T-cell (primary cell): ENCODE measurements at regions not wholly inside any gene's neighbourhood (a gene's known extent, or its start where the extent isn't known, plus 50 kb on each side); places are given as distances from the start of the nearest gene placed in this dataset.

Source experiments
- ATAC-seq, 4 experiments: fragments of 200-7000 bp in 3 of 4; fragments of 150-1000 bp in 1 of 4; cut with Tn5 transposase; replicated peaks in 1 of 4; 1 replicate in 3 of 4; 2 replicates in 1 of 4; pipeline ENCODE4 v1.10.0; 2021; ENCODE audit warnings: moderate library complexity in 3 of 4, mild to moderate bottlenecking in 2 of 4, moderate number of reproducible peaks in 1 of 4
- CTCF ChIA-PET, 2 donors: fragments of 300-600 bp; sonication (Branson Sonifier 250); formaldehyde crosslinking; loops; one replicate each; lab custom pipeline; 2022; ENCODE audit warnings: antibody characterized with exemption in 2 of 2; lab: Charles Lee
- POLR2A ChIA-PET, 2 donors: fragments of 300-600 bp; sonication (Branson Sonifier 250); formaldehyde crosslinking; loops; one replicate each; lab custom pipeline; 2022; ENCODE audit warnings: antibody characterized with exemption in 2 of 2; lab: Charles Lee
- DNase-seq, 35 experiments: peaks; one replicate each; pipeline versions ENCODE4 v3.0.0 to v3.0.0-alpha.2; 2013 to 2023
- H3K27ac ChIP-seq: one replicate; pipeline ENCODE4 v1.5.1; 2013; ENCODE audit warnings: low read length
- H3K27me3 ChIP-seq, 2 experiments: replicated peaks in 1 of 2; 1 replicate in 1 of 2; 2 replicates in 1 of 2; pipeline versions ENCODE4 v1.6.1 to v1.7.0; 2013; ENCODE audit warnings: low read length in 1 of 2, mixed read lengths in 1 of 2; ENCODE audit not compliant: control insufficient read depth in 2 of 2, insufficient read depth in 2 of 2; ENCODE audit errors: extremely low read depth in 1 of 2
- H3K36me3 ChIP-seq, 2 donors: 1 replicate in 1 of 2; 2 replicates in 1 of 2; pipeline versions ENCODE4 v1.6.1 to v1.7.0; 2013; ENCODE audit warnings: low read length in 1 of 2; ENCODE audit not compliant: control insufficient read depth in 2 of 2, insufficient read depth in 1 of 2; ENCODE audit errors: extremely low read depth in 1 of 2
- H3K4me1 ChIP-seq, 2 experiments: 1 replicate in 1 of 2; 2 replicates in 1 of 2; pipeline versions ENCODE4 v1.6.1 to v1.7.0; 2013; ENCODE audit warnings: low read length in 2 of 2, mixed read lengths in 1 of 2; ENCODE audit not compliant: insufficient read depth in 2 of 2, control insufficient read depth in 1 of 2; ENCODE audit errors: extremely low read depth in 1 of 2
- H3K4me3 ChIP-seq, 2 donors: 1 replicate in 1 of 2; 2 replicates in 1 of 2; pipeline versions ENCODE4 v1.5.1 to v1.7.0; 2013; ENCODE audit warnings: mild to moderate bottlenecking in 2 of 2, low read length in 1 of 2, moderate library complexity in 1 of 2; ENCODE audit not compliant: control insufficient read depth in 1 of 2; ENCODE audit errors: extremely low read depth in 1 of 2
- H3K9me3 ChIP-seq: 2 replicates; pipeline ENCODE4 v1.7.0; 2013
- H3K27ac Mint-ChIP-seq, 2 donors: one replicate each; pipeline ENCODE4 v1.8.0; 2020 to 2021; ENCODE audit warnings: mild to moderate bottlenecking in 2 of 2, mixed read lengths in 2 of 2
- H3K27me3 Mint-ChIP-seq, 2 donors: one replicate each; pipeline ENCODE4 v1.8.0; 2021 to 2022; ENCODE audit warnings: mixed read lengths in 2 of 2
- H3K36me3 Mint-ChIP-seq: one replicate; pipeline ENCODE4 v1.8.0; 2021; ENCODE audit warnings: mixed read lengths
- H3K4me1 Mint-ChIP-seq, 3 donors: one replicate each; pipeline ENCODE4 v1.8.0; 2020 to 2022; ENCODE audit warnings: mixed read lengths in 3 of 3, mild to moderate bottlenecking in 1 of 3
- H3K4me3 Mint-ChIP-seq, 3 donors: one replicate each; pipeline ENCODE4 v1.8.0; 2020 to 2022; ENCODE audit warnings: mild to moderate bottlenecking in 3 of 3, mixed read lengths in 3 of 3, moderate library complexity in 3 of 3
- H3K9me3 Mint-ChIP-seq, 3 donors: one replicate each; pipeline ENCODE4 v1.8.0; 2020 to 2022; ENCODE audit warnings: mixed read lengths in 3 of 3
- WGBS: methylation state at CpG from one replicate; pipeline ENCODE4 v1.1.5; 2013; ENCODE audit warnings: missing lambda C conversion rate; ENCODE audit not compliant: insufficient coverage; 5-methylcytosine and 5-hydroxymethylcytosine counted together

DNA sequence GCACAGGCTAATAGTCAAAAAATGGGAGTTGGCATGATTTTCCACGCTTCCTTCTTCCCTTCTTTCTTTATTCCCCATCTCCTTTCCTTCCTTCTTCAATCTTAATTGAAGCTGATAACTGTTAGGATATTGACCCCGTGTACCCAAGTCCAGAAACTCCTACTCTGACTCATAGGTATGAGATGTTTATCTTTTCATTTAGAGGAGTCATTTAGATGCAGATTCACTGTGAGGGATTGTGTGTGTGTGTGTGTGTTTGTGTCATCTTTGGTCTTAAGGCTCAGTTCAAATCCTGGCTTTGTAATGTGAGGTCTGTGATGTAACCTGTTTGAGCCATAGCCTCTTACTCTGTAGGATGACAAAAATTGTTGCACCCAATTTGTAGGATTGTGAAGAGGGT is 332.0 kb upstream of the MAF start:
- Mint-ChIP-seq H3K4me3 (no peak overlapping the region), H3K9me3 (no peaks in the 10 kb centered on the region), H3K36me3 (no peaks in the 10 kb centered on the region), H3K27ac (no peak overlapping the region), H3K27me3 (peaks cover 0 to 8% of the 10 kb centered on the region in 2 donors), H3K4me1 (no peaks in the 10 kb centered on the region)
- Histone ChIP-seq H3K4me3 (no peak overlapping the region), H3K4me1 (no peaks in the 10 kb centered on the region), H3K36me3 (no peaks in the 10 kb centered on the region), H3K9me3 (no peaks in the 10 kb centered on the region), H3K27me3 (no peaks in the 10 kb centered on the region), H3K27ac (no peak overlapping the region)
- no peak for ATAC-seq
- ChIA-PET CTCF (no interaction called here), POLR2A (no interaction called here)
- DNase-seq: no peak
- WGBS: no CpG with 5 or more reads among the region's 2 CpGs

DNA sequence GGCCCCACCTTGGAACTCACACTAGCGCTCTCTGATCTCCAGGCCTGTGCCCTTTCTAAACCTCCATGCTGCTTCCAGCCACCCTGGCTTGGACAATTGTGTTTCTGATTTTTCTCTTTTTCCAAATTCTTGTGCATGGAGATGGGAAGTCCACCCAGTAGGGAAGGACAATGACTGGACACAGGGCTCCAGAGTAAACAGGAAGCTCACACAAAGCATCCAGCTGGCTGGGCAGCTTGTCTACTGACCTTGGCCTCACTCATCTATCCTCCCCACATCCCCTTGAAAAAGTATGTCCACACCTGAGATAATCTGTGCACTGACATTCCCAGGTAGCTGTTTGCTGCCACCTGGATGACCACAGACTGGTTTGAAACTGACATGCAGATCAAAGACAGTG is 331.2 kb upstream of the MAF start:
- H3K36me3 Mint-ChIP-seq: no peaks in the 10 kb centered on the region
- no peak overlapping the region for H3K4me3 ChIP-seq
- no peaks in the 10 kb centered on the region for H3K9me3 ChIP-seq
- no peaks in the 10 kb centered on the region for H3K27me3 ChIP-seq
- no peak overlapping the region for H3K27ac ChIP-seq
- H3K9me3 Mint-ChIP-seq: no peaks in the 10 kb centered on the region
- WGBS: no CpG with 5 or more reads among the region's 1 CpG
- ATAC-seq: no peak
- ChIA-PET POLR2A (no interaction called here), CTCF (no interaction called here)
- H3K27me3 Mint-ChIP-seq: peaks cover 0 to 8% of the 10 kb centered on the region in 2 donors
- no peak overlapping the region for H3K4me3 Mint-ChIP-seq
- no peaks in the 10 kb centered on the region for H3K4me1 Mint-ChIP-seq
- H3K36me3 ChIP-seq: no peaks in the 10 kb centered on the region
- DNase-seq: no peak
- no peaks in the 10 kb centered on the region for H3K4me1 ChIP-seq
- H3K27ac Mint-ChIP-seq: no peak overlapping the region

DNA sequence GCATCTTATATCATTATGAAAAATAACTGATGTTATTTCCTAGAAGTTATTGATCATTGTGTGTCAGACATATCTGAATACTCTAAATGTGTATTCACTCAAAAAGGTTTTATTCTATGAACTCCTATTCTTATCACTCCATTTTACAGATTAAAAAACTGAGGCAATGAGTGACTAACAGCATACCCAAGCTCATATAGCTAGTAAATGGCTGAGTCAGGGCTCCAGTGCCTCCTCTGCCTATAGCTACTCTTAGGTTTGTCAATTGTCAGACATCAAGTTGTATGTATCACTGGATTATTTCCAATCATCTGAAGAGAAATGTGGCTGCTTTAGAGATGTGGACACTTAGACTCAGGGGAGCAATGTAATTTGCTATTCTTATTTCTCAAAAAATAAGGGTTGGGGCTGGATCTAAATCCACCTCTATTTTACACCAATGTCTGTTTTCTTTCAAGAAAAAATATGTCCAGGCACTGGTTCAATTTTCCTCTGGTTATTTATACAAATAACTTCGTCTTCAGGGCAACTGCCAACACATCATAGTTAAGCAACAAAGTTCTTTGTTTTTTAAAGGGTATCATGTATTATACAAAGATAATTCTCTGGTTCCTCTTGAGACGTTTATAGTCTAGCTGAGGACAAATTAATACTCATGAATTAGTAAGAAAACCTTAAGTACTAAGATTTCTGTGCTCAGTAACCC is 328.9 kb upstream of the MAF start:
- no peaks in the 10 kb centered on the region for H3K36me3 ChIP-seq
- WGBS: no CpG with 5 or more reads among the region's 2 CpGs
- DNase-seq (no peak), ATAC-seq (no peak)
- H3K4me1 ChIP-seq: no peaks in the 10 kb centered on the region
- H3K9me3 ChIP-seq: no peaks in the 10 kb centered on the region
- CTCF ChIA-PET: no interaction called here
- no peak overlapping the region for H3K27ac ChIP-seq
- POLR2A ChIA-PET: no interaction called here
- no peaks in the 10 kb centered on the region for H3K4me1 Mint-ChIP-seq
- H3K27ac Mint-ChIP-seq: no peak overlapping the region
- no peak overlapping the region for H3K4me3 Mint-ChIP-seq
- no peaks in the 10 kb centered on the region for H3K27me3 ChIP-seq
- H3K36me3 Mint-ChIP-seq: no peaks in the 10 kb centered on the region
- H3K4me3 ChIP-seq: no peak overlapping the region
- no peaks in the 10 kb centered on the region for H3K9me3 Mint-ChIP-seq
- H3K27me3 Mint-ChIP-seq: peaks cover 0 to 2% of the 10 kb centered on the region in 2 donors

DNA sequence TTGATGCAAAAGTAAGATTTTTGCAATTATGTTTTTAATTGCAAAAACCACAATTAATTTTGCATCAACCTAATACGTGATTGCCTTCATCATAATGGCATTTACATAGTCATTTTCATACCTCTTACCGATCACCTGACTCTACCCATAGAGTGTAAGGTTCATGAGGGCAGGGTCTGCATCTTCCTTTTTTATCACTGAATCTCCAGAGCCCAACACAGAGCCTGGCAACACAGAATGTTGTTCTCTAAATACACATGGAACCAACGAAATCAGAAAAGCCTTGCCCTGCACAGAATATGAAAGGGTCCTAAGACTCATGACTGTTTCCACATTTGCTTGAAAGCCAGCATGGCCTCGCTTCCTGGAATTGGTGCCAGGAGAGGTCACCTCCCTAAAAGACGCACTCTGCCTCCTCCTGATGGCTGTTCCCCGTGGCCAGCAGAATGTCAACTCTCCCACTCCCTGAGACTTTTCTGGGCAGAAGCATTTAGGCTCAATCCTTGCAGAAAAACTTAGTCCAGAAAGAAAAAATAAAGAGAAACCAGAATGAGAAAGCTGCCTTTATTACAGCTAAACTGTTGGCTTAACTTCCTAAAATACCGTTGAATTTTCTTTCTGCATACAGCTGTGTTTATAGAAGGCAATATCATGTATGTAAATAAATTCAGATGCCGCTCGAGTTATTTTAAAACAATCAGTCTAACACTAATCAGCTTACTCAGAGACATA is 327.8 kb upstream of the MAF start:
- H3K27me3 Mint-ChIP-seq: peaks cover 0 to 2% of the 10 kb centered on the region in 2 donors
- no peaks in the 10 kb centered on the region for H3K4me1 ChIP-seq
- H3K27me3 ChIP-seq: no peaks in the 10 kb centered on the region
- H3K4me3 ChIP-seq: no peak overlapping the region
- no peaks in the 10 kb centered on the region for H3K9me3 Mint-ChIP-seq
- 69% methylated on average over 2 of the region's 9 CpGs for WGBS
- H3K36me3 Mint-ChIP-seq: no peaks in the 10 kb centered on the region
- DNase-seq (no peak), ATAC-seq (no peak)
- no peak overlapping the region for H3K27ac ChIP-seq
- H3K27ac Mint-ChIP-seq: no peak overlapping the region
- ChIA-PET POLR2A (no interaction called here), CTCF (interaction anchor here in 1 of 2 donors (0.6 kb wide), 1 partner anchor 1792 kb away, joined by 3 read pairs; no protein-coding TSS in a partner anchor)
- no peak overlapping the region for H3K4me3 Mint-ChIP-seq
- H3K4me1 Mint-ChIP-seq: no peaks in the 10 kb centered on the region
- H3K36me3 ChIP-seq: no peaks in the 10 kb centered on the region
- H3K9me3 ChIP-seq: no peaks in the 10 kb centered on the region

DNA sequence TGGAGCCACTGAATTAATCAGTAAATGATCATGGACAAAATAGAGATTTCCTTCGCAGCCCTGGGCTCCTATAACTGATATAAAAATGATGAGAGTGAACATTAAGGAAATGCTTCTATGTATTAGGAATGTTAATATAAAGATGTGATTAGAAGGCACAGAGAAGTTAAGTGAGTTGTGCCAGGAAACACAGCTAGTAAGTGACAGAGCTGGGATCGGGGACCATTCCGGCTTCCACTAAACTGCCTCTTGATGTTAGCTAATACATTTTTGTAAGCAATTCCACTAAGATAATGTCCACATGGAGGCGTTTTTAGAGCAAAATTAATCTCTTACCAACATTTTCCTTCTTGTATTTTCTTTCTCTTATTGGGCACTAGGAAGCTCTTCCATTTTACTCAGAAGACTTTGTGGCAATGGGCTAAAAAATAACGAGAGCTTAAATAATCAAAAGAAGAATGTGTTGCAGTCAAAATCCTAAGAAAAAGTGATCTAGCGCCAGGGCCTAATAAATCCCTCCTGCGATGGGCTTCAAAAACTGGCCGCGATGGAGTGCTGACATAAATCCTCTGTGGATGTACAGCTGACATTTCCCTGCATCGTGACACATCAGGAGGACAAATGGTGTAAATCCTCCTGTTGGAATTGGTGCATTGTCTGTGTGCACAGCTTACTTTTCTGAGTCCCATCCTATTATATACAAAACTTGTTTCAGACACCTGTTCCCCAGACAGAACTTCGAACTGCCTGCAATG is 326.1 kb upstream of the MAF start:
- DNase-seq (no peak), ATAC-seq (no peak)
- no peak overlapping the region for H3K27ac Mint-ChIP-seq
- H3K36me3 Mint-ChIP-seq: no peaks in the 10 kb centered on the region
- Histone ChIP-seq H3K4me1 (no peaks in the 10 kb centered on the region), H3K27me3 (no peaks in the 10 kb centered on the region), H3K4me3 (no peak overlapping the region), H3K9me3 (no peaks in the 10 kb centered on the region), H3K36me3 (no peaks in the 10 kb centered on the region), H3K27ac (no peak overlapping the region)
- ChIA-PET CTCF (no interaction called here), POLR2A (no interaction called here)
- no peaks in the 10 kb centered on the region for H3K9me3 Mint-ChIP-seq
- H3K4me1 Mint-ChIP-seq: no peaks in the 10 kb centered on the region
- peaks cover 0 to 2% of the 10 kb centered on the region in 2 donors for H3K27me3 Mint-ChIP-seq
- 84% methylated on average over 5 of the region's 11 CpGs for WGBS
- H3K4me3 Mint-ChIP-seq: no peak overlapping the region

DNA sequence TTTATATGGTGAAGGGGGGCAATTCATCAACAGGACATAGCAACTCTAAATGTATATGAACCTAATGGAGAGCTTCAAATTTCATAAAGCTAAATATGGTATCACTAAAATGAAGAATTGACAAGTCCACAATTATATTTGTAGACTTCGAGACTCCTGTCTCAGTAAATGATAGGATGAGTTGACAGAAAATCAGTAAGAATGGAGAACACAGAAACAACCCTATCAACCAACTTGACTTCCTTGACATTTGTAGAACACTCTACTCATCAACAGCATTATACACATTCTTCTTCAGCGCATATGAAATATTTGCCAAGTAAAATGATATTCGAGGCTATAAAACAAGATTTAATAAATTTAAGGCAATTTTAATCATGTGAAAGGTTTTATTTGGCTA is 322.9 kb upstream of the MAF start:
- no peaks in the 10 kb centered on the region for H3K27me3 ChIP-seq
- Mint-ChIP-seq H3K4me3 (no peak overlapping the region), H3K9me3 (no peaks in the 10 kb centered on the region), H3K4me1 (peaks cover 0 to 2% (median 0%) of the 10 kb centered on the region in 3 donors), H3K27me3 (peaks cover 4 to 5% of the 10 kb centered on the region in 2 donors), H3K36me3 (no peaks in the 10 kb centered on the region), H3K27ac (no peak overlapping the region)
- no peaks in the 10 kb centered on the region for H3K36me3 ChIP-seq
- ChIA-PET POLR2A (no interaction called here), CTCF (no interaction called here)
- no peaks in the 10 kb centered on the region for H3K4me1 ChIP-seq
- H3K9me3 ChIP-seq: no peaks in the 10 kb centered on the region
- no peak overlapping the region for H3K4me3 ChIP-seq
- H3K27ac ChIP-seq: no peak overlapping the region
- DNase-seq (no peak), ATAC-seq (no peak)
- no CpG with 5 or more reads among the region's 3 CpGs for WGBS
